HG02943 (cell line): ENCODE measurements at regions not wholly inside any gene's neighbourhood (a gene's known extent, or its start where the extent isn't known, plus 50 kb on each side); places are given as distances from the start of the nearest gene placed in this dataset.
"Not testable (repeated sequence)": the region's sequence is repeated elsewhere in the genome, so short reads cannot be mapped to it uniquely, and the experiment has no call there.

Experiments
- ATAC-seq: cut with Tn5 transposase; IDR thresholded peaks from one replicate; pipeline ENCODE4 v1.9.1; 2021; ENCODE audit warnings: mild to moderate bottlenecking, low read depth, moderate library complexity; ENCODE audit not compliant: unreplicated experiment

DNA sequence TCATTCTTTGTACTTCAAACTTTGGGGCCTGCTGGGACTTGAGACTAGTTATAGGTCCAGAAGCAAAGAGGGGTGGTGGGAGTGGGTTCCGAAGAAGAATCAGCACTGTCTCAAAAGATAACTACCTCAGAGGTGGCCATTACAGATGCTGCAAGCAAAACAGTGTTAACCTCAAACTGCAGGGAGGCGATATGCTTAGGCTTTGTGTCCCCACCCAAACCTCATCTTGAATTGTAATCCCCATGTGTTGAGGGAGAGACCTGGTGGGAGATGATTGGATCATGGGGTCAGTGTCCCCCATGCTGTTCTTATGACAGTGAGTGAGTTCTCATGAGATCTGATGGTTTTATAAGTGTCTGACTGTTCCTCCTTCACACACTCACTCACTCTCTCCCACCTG lies 545.3 kb downstream of the XYLT1 start:
- no peak for ATAC-seq

DNA sequence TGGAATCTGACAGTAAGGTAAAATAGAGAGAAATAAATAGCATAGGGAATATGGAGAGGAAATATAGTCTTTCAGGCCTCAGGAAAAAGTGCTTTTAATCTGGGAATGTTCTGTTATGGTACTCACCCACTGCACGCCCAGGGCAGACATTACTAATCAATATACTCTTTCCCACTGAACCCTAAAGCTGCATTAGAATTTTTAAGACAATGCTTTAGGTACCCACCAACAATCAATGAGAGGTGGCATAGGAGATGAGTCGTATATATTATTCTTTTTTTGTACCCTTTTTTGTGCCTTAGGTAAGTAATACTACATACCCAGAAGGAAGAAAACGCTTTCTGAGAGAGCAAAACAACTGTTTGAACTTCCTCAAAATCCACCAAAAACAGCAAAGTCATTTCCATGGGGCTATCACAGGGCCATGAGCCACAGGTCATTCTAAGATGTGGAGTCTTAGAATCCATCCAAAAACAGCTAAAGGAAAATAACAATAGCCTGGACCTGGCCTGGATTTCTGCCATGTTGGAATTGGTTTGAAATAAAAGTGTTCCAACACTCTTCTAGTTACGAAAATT lies 542.1 kb downstream of the XYLT1 start:
- ATAC-seq = no peak

DNA sequence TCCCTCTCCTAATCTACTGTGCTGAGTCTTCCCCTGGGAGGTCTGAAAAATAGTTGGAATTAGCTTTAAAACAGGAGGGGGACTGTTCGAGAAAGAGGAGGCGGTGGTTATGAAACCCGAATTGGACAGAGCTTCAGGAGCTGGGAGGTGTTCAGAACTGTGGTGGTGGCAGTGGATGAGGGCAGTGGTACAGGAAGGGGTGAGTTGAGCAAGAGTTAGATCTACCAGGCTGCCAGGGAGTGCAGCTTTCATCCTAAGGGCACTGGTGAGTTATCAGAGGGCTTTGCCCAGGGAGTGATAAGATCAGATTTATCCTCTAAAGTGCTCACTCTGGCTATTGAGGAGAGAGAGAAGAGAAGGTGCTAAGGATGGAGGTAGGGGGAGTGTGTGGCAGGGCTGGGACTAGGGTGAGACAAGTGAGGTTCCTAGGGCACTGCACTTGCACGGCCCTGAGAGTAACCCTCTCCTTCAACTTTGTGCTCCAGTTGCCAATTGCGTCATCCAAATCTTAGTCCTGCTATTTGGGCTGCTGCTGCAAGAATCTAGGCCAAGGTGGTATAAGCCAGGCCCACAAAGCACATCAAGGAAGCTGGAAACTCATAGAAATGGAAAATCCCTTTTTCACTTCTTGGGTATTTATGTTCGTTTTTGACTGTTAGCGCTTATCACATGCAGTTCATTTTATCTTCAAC lies 540.3 kb downstream of the XYLT1 start:
- ATAC-seq = no peak

DNA sequence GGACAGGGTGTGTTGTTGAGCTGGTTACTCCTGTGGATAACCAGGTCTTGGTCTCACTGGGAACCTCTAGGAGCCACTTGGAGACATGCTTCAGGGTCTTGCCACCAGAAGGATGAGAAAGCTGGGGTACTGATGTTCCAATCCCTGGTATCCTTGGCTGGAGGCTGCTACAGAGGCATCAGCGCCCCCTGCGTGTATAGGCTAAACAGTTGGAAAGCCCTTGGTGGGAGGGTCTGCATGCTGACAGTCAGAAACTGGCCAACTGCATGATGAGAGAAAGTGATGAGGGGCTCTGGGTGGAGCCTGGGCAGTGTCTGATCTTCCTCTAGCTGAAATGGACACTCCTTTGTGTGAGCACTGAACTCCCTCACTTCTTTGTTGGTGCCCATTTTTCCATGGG lies 536.9 kb downstream of the XYLT1 start:
- no peak for ATAC-seq

DNA sequence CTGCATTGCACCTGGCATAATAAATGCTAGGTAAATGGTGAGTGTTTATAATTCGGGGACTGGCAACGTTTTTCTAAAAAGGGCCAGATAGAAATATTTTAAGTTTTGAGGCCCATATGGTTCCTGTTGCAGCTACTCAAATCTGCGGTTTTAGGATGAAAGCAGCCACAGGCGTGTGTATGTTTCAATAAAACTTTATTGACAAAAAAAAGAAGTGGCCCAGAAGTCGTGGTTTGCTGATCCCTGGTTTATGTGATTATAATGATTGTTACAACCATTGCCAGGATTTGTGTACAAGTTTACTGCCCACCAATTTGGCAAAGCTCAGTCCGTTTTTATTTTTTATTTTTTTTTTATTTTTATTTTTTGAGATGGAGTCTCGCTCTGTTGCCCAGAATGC lies 536.1 kb downstream of the XYLT1 start:
- ATAC-seq = no peak

DNA sequence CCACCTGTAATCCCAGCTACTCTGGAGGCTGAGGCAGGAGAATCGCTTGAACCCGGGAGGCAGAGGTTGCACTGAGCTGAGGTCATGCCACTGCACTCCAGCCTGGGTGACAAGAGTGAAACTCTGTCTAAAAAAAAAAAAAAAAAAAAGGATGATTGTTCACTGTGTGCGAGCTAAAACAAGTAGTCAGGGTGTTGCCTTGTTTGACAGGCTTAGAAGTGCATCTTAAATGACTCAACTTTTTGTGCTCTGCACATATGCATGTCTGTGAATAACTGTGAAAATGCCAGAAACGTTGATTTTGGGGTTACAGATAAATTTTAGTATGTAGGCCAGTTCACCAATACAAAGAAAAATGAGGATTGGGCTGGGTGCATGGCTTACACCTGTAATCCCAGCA lies 534.9 kb downstream of the XYLT1 start:
- ATAC-seq = not testable (repeated sequence)

DNA sequence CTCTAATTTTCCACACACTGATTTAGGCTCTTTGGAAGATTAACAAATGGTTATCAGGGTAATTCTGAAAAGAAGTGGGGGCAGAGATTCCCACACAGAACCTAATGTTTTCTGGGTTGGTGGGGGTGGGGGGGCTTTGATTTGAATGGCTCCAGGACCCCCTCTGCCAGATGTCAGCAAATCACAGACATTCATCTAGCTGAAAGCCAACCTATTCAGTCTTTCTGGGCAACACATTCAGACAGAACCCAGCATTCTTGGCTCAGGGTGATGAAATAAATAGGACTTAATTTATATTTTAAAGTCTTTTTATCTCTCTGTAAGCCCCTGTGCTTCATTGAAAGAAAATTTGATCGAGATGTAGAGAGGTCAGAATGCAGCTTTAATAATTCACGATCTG lies 533.2 kb downstream of the XYLT1 start:
- no peak for ATAC-seq

DNA sequence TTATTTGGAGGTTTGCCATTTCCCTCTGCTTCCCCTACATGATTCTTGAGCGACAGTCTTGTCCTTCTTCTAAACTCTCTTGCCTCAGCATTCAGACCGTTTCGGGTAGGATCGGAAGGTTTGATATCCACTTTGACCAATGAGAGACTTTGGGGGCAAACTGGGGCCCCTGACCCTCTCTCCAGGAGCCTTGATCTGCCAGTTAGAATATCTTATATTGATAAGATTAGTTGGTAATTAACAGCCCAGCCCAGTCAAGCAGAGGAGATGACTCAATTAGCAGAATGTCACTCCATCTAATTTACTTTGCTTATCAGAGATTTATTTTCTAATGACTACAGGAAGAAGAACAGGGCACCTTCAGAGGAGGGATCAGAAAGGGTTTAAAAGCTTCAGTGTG lies 532.8 kb downstream of the XYLT1 start:
- no peak for ATAC-seq

DNA sequence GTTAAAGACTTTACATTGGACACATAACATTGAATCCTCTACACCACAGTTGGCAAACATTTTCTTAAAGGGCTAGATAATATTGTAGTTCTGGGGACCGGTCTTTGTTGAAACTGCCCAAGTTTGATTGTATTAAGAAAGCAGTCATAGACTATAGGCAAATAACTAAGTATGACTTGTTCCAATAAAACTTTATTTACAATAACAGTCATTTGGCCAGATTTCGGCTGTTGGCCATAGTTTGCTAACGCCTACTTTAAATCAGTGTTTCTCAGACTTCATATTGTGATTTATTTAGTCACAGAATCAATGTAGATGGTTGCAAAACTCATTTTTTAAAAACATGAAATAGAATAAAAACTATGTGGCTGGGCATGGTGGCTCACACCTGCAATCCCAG lies 531.8 kb downstream of the XYLT1 start:
- ATAC-seq = no peak

DNA sequence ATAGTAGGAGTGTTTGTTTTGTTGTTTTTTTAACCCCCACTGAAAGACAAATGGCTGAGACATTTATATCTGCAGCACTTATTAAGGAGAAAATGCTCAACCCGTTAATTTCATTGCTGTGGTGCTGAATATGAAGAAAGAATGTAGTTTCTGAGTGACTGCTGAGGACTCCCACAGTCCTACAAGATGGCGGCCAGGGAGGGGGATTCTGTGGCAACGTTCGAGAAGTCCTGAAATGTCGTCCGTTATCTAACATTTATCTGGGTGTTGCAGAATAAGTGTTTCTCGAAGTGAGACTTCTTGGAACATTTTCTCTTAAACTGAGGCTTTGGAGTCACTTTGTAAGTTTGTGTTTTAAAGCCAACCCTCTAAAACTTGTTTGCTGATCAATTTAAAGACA lies 530.4 kb downstream of the XYLT1 start:
- no peak for ATAC-seq

DNA sequence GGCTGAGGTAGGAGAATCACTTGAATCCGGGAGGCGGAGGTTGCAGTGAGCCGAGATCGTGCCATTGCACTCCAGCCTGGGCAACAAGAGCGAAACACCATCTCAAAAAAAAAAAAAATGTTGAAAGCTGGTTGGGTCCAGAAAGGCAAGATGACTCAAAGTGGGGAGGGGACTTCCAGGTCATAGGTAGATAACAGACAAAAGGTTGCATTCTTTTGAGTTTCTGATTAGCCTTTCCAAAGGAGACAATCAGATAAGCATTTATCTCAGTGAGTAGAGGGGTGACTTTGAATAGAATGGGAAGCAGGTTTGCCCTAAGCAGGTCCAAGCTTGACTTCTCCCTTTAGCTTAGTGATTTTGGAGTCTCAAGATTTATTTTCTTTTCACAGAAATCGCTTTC lies 527.9 kb downstream of the XYLT1 start:
- not testable (repeated sequence) for ATAC-seq

DNA sequence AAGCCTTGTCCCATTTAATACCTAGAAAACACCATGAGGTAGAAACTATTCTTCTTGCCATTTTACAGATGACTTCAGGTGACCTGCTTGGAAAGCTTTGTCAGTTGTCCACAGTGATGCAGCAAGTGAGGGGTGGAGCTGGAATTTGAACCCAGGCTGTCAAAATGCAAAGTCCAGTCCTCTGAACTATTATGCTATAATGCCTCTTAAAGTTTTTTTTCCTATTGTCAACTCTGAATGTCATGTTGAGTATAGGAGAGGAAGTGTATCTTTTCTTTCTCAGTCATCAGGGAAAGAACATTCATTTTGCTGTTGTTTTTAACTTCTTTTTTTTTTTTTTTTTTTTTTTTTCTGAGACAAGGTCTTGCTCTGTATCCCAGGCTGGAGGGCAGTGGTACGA lies 525.6 kb downstream of the XYLT1 start:
- no peak for ATAC-seq

DNA sequence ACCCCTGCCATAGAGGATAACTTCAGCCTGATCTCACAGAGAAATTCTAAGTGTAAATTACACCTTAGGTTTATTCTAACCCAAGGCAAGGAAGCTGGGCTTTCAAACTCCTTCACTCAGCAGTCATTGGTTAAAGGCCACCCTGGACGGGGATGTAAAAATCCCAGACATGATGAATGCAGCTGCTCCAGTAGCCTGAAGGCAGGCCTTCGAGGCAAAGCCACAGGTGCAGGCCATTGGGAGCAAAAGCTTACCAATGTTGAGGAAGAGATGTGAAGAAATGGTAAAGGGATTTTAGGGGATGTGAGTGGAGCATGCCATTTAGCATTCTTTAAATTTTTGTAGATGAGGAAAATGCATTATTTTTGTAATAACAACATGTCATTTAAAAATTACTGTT lies 514.4 kb downstream of the XYLT1 start:
- ATAC-seq = no peak

DNA sequence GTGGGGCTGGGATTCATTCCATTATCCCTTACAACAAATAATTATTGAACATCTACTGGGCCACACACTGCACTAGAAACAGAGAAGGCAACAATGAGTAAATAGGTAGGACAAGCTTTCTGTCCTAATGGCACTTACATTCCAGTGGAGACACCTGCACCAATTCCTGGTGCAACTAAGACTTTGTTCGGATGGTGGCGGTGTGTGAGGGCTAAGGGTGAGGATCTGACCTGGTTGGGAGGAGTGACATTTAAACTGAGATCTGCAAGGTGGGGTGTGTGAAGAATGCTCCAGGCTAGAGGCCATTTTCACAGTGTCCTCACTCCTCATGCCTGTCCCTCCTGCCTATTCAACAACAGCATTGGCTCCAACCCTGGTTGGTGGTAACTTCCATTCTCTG lies 510.0 kb downstream of the XYLT1 start:
- no peak for ATAC-seq

DNA sequence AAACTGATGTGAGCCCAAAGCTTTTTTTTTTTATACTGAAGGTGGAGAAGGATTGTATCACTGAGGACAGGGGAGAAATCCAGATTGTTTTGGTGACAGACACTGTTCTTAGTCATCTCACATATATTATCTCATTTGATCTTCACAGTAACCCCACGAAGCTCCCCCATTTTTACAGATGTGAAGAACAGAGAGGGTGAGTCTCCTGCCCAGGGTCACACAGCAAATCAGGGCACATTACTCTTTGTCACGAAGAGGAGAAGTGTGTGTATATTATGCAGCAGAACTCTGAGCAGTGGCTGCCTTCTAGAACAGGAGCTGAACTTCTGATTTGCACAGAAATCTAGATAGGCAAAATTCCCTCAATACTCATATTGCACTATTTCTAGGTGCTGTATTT lies 504.3 kb downstream of the XYLT1 start:
- no peak for ATAC-seq

DNA sequence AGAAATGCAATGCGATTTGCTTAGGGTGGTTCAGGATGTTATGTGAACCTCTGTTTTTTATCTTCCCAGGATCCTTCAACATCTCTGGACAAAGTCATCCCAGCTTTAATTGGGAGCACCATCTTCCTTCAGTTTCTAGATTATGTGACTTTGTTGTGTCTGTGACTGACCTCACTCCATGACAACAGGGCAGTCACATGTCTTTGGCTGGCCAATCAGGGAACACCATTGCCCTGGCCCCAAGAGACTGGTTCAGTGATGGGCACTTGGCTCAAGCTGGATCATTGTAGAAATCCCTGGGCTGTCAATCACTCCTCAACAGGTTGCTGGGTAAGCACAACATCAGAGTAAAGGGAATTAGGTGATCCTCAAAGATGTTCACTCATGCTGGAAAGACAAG lies 499.7 kb downstream of the XYLT1 start:
- no peak for ATAC-seq

DNA sequence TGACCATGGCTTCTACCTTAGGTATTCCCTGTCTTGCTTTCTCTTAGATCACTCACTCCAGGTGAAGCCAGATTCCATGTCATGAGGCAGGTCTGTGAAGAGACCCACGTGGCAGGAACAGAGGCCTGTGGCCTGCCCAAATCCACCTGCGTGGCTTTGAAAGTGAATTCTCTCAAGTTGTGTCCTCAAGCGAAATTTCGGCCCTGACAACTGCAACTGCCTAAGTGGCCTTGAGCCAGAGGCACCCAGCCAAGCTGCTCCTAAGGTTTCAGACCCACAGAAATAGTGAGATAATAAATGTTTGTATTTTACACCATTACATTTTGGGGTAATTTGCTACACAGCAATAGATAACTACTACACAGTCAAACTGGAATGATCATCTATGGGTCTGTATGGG lies 497.9 kb downstream of the XYLT1 start:
- no peak for ATAC-seq

DNA sequence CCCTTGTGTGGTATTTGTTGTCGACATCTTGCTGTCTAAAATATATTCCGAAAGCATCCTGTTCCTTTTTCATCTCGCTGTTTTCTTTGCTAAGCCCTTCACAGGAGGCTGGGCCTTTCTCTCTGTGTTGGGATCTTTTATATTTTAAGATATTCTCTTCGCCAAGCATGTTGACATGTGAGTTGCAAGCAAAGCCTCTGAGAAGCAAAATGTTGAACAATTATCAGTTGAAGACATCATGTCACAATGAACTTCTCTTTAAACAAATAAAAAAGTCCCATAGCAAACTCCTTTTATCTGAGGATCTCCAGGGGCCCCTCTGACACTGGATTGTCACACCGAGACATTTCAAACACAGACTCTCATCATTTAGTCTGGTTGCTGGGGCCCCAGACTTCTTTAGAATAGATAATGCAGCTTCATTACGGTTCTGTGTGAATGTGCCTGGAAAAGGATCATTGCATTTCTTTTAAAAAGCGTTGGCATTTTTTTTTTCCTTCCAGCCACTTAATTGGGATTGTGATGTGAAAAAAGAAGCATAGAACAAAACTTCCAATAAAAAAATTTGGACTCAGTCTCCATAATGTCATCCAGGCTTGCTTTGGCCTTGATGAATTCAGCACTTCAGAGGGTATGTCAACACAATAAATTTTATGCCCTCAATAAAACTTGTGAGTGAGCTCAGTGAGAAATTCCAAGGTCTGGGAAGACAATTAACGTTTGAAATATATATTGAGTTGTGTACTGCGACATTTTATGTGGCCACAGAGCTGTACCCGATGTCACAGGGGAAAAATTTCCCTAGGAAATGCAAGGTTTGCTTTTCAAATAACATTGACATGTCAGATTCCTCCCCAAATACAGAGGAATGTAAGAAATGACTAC lies 496.8 kb downstream of the XYLT1 start:
- ATAC-seq = no peak

DNA sequence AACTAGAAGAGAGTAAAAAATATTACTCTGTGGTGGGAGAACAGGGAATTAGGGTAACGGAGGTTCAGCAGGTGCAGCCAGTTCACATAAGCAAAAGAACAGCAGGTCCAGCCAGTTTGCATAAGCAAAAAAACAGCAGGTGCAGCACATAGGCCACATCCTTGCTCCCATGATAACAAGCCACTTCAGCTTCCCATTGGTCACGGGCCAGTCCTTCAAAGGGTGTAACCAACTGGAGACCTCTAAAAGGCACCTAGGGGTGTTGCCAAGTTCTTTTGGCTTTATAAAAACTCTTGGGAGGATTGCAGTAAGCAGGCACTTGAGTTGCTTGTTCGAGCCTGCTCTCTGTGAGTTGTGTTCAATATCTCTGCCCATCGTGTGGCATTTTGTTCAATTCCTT lies 488.1 kb downstream of the XYLT1 start:
- ATAC-seq = no peak

DNA sequence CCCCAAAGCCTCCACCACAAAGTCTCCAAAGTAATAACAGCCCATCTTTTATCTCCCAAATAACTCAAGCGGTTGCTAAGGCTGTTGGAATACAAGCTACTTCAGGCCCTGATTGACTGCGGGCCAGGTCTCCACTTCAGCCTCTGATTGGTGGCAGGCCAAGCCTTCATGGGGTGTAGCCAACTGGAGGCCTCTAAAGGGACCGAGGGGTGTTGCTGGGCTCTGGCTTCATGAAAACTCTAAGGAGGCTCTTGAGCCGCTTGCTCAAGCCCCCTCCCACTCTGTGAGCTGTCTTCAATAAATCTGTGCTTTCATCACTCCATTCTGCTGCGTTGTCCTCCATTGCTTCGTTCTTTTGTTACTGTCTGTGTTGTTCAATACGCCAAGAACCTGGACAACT lies 487.2 kb downstream of the XYLT1 start:
- ATAC-seq = no peak

DNA sequence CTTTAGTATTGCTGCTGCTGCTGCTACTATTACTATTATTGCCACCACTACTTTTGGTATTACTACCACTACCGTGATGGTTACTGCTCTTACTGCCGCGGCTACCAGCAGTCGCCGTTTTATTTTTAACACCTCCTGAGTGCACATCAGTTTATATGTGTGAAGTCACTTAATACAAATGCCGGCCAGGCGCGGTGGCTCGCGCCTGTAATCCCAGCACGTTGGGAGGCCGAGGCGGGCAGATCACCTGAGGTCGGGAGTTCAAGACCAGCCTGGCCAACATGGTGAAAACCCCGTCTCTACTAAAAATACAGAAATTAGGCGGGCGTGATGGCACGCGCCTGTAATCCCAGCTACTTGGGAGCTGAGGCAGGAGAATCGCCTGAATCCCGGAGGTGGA lies 486.7 kb downstream of the XYLT1 start:
- ATAC-seq = not testable (repeated sequence)

DNA sequence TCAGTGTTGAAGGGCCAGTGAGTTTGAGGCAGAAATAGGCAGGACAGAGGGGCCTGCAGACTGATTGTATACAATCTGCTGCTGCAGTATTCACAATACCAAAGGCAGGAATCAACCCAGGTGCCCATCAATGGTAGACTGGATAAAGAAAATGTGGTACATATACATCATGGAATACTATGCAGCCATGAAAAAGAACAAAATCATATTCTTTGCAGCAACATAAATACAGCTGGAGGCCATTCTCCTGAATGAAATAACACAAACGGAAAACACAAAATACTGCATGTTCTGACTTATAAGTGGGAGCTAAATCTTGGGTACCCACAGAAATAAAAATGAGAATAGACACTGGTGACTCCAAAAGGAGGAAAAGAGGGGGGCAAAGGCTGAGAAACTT lies 485.1 kb downstream of the XYLT1 start:
- ATAC-seq = no peak
